ENCODE measurements at regions not wholly inside any gene's neighbourhood (a gene's known extent, or its start where the extent isn't known, plus 50 kb on each side); places are given as distances from the start of the nearest gene placed in this dataset.

- no peak for TF ChIP-seq POLR2A (IDR thresholded peaks at IDR 0.05)
- TF ChIP-seq CTCF (IDR thresholded peaks at IDR 0.05), result no peak
- intact Hi-C loops (cut with DNase I; ENCODE audit: low total_unique reads), result no loop called here
- no peak overlapping the region for H3K4me3 ChIP-seq
- no peak overlapping the region for H3K27ac ChIP-seq
- H3K27me3 ChIP-seq, result no peaks in the 10 kb centered on the region
- DNase-seq, result no peak
- no peaks in the 10 kb centered on the region for H3K9me3 ChIP-seq
- H3K36me3 ChIP-seq, result no peaks in the 10 kb centered on the region
- no peaks in the 10 kb centered on the region for H3K4me1 ChIP-seq
Measured at GRCh38 chr4:11842620-11843263, 414.0 kb upstream of the HS3ST1 start.

GRCh38 chr4:11839889-11840288, 411.2 kb upstream of the HS3ST1 start:
- H3K4me3 ChIP-seq, result no peak overlapping the region
- H3K27ac ChIP-seq, result no peak overlapping the region
- no peaks in the 10 kb centered on the region for H3K4me1 ChIP-seq
- no peaks in the 10 kb centered on the region for H3K27me3 ChIP-seq
- TF ChIP-seq POLR2A (IDR thresholded peaks at IDR 0.05) (no peak), CTCF (IDR thresholded peaks at IDR 0.05) (no peak)
- no peak for DNase-seq
- no peaks in the 10 kb centered on the region for H3K9me3 ChIP-seq
- intact Hi-C loops (cut with DNase I; ENCODE audit: low total_unique reads), result no loop called here
- no peaks in the 10 kb centered on the region for H3K36me3 ChIP-seq

DNA sequence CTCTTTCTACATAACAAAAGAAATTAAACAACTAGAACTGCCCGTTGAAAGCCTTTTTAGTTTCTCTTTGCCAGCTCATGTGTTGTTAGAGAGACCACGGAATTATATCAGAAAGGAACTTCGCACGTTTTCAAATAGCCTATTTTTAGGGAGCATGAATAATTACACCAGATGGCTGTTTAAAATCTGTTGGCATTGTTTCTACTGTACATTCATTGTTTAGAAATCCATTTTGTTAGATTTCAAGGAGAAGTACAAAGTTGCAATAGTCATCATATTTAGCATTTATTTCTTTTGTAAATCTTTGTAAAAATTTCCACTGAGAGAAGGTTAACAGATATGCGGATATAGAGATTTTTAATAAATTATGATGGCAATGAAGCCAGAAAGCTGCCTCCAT, 403.0 kb upstream of the HS3ST1 start:
- Histone ChIP-seq H3K9me3 (no peaks in the 10 kb centered on the region), H3K4me3 (no peak overlapping the region), H3K27ac (no peak overlapping the region), H3K4me1 (no peaks in the 10 kb centered on the region), H3K27me3 (no peaks in the 10 kb centered on the region), H3K36me3 (no peaks in the 10 kb centered on the region)
- intact Hi-C loops (cut with DNase I; ENCODE audit: low total_unique reads), result no loop called here
- TF ChIP-seq POLR2A (IDR thresholded peaks at IDR 0.05), result no peak
- no peak for TF ChIP-seq CTCF (IDR thresholded peaks at IDR 0.05)
- DNase-seq, result no peak

GRCh38 chr4:11824566-11824965, 395.9 kb upstream of the HS3ST1 start:
- no peaks in the 10 kb centered on the region for H3K9me3 ChIP-seq
- no peaks in the 10 kb centered on the region for H3K36me3 ChIP-seq
- DNase-seq, result no peak
- no peak overlapping the region for H3K4me3 ChIP-seq
- no peaks in the 10 kb centered on the region for H3K4me1 ChIP-seq
- no peak for TF ChIP-seq CTCF (IDR thresholded peaks at IDR 0.05)
- no peak for TF ChIP-seq POLR2A (IDR thresholded peaks at IDR 0.05)
- H3K27ac ChIP-seq, result no peak overlapping the region
- intact Hi-C loops (cut with DNase I; ENCODE audit: low total_unique reads), result no loop called here
- H3K27me3 ChIP-seq, result no peaks in the 10 kb centered on the region

DNA sequence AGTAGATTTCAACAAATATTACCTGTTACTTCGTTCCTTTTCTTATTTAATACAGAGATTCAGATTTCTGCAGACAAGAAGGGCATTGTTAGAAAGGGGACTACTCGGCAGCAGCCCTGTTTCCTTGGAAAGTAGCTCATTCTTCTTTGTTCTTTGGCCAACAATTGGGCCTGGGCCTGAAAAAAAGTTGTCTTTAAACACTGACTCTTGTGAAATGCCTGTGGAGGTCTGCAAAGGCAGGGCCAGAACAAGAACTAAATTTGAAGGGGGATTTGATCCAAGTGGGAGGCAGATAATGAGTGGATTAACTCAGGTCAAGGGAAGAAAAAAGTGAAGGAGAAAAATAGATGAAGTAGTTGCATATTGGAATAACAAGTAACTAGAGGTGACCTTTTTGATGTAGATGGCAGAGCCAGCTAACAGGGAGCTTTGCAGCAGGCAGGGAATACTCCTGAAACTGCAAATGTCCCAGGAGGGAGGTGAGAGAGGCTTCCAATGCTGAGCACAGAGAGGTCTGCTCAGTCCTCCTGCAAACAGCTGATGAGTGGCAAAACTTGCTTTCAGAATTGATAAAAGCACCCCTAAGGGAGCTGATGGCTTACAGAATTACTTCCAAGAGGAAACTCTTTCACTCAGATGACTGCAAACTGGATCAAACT, 393.2 kb upstream of the HS3ST1 start:
- H3K4me1 ChIP-seq, result no peaks in the 10 kb centered on the region
- no peak overlapping the region for H3K27ac ChIP-seq
- no peaks in the 10 kb centered on the region for H3K9me3 ChIP-seq
- no peaks in the 10 kb centered on the region for H3K27me3 ChIP-seq
- intact Hi-C loops (cut with DNase I; ENCODE audit: low total_unique reads), result no loop called here
- no peaks in the 10 kb centered on the region for H3K36me3 ChIP-seq
- no peak overlapping the region for H3K4me3 ChIP-seq
- no peak for DNase-seq
- TF ChIP-seq POLR2A (IDR thresholded peaks at IDR 0.05) (no peak), CTCF (IDR thresholded peaks at IDR 0.05) (no peak)
